ENCODE measurements at regions not wholly inside any gene's neighbourhood (a gene's known extent, or its start where the extent isn't known, plus 50 kb on each side); places are given as distances from the start of the nearest gene placed in this dataset.

- H3K4me3 ChIP-seq (ENCODE audit: low read depth, low read length): no peak overlapping the region
- no peak for TF ChIP-seq CTCF (conservative IDR thresholded peaks at IDR 0.05; ENCODE audit: low read depth, low read length)
- DNase-seq (ENCODE audit: low read depth): no peak
Measured at GRCh38 chr2:8414946-8415879, 266.6 kb upstream of the ID2 start.

GRCh38 chr2:8416001-8416571 is 265.8 kb upstream of the ID2 start:
- no peak for TF ChIP-seq CTCF (conservative IDR thresholded peaks at IDR 0.05; ENCODE audit: low read depth, low read length)
- H3K4me3 ChIP-seq (ENCODE audit: low read depth, low read length): no peak overlapping the region
- no peak for DNase-seq (ENCODE audit: low read depth)

GRCh38 chr2:8416849-8417832 is 264.7 kb upstream of the ID2 start:
- no peak for TF ChIP-seq CTCF (conservative IDR thresholded peaks at IDR 0.05; ENCODE audit: low read depth, low read length)
- no peak overlapping the region for H3K4me3 ChIP-seq (ENCODE audit: low read depth, low read length)
- no peak for DNase-seq (ENCODE audit: low read depth)

- no peak for DNase-seq (ENCODE audit: low read depth)
- TF ChIP-seq CTCF (conservative IDR thresholded peaks at IDR 0.05; ENCODE audit: low read depth, low read length): no peak
- H3K4me3 ChIP-seq (ENCODE audit: low read depth, low read length): no peak overlapping the region
Measured at GRCh38 chr2:8418721-8419120, 263.1 kb upstream of the ID2 start.

GRCh38 chr2:8421658-8422449 is 260.0 kb upstream of the ID2 start:
- TF ChIP-seq CTCF (conservative IDR thresholded peaks at IDR 0.05; ENCODE audit: low read depth, low read length): no peak
- DNase-seq (ENCODE audit: low read depth): no peak
- H3K4me3 ChIP-seq (ENCODE audit: low read depth, low read length): no peak overlapping the region

- no peak for TF ChIP-seq CTCF (conservative IDR thresholded peaks at IDR 0.05; ENCODE audit: low read depth, low read length)
- no peak for DNase-seq (ENCODE audit: low read depth)
- H3K4me3 ChIP-seq (ENCODE audit: low read depth, low read length): no peak overlapping the region
Measured at GRCh38 chr2:8422450-8422800, 259.4 kb upstream of the ID2 start.

All from epithelial cell of proximal tubule (primary cell).